OCI-LY1 (cell line): ENCODE measurements at regions not wholly inside any gene's neighbourhood (a gene's known extent, or its start where the extent isn't known, plus 50 kb on each side); places are given as distances from the start of the nearest gene placed in this dataset.

Experiments
- EZH2 ChIP-seq: fragments of 200-600 bp; sonication (generic), shearing (Covaris generic); IDR thresholded peaks from 2 replicates; pipeline ENCODE4 v1.8.0; 2017; ENCODE audit warnings: borderline replicate concordance, mixed run types, mild to moderate bottlenecking, antibody characterized with exemption, low read length, moderate library complexity, mixed read lengths
- TF ChIP-seq, protein P1 (sequence below): fragments of 200-600 bp; sonication (generic), shearing (Covaris generic); IDR thresholded peaks from 2 replicates; pipeline ENCODE4 v1.5.1; 2017; ENCODE audit warnings: mild to moderate bottlenecking, antibody characterized with exemption, low read length, moderate library complexity, mixed read lengths

DNA sequence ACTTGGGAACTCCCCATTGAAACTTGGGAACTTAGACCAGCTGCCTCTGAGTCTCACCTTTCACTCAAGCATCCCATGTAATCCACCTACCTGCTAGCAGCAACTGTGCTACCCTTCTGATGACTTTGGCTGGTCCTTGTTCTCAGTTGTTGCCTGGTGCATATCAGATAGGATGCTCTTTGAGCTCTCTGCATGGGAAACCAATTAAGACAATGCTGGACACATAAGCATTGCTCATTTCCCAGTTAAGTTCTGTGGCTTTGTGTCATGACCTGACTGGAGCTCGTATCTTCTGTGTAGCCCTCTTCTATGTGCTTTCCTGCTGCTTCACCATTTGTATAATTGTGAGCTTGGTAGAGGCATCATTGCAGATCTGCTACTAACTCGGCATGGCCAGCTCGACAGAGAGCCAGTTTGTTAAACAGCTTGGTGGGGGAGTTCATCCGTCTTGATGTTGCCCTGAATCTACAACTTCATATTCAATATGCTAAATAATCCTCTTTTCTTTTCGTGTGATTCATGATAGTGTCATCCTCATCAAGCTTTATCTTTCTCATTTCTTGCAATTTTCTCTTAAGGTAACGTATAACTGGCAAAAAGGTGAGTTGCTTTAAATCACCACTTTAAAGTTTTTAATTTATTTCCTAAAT is 447.5 kb upstream of the SLC14A2 start:
- TF ChIP-seq, protein P1, sequence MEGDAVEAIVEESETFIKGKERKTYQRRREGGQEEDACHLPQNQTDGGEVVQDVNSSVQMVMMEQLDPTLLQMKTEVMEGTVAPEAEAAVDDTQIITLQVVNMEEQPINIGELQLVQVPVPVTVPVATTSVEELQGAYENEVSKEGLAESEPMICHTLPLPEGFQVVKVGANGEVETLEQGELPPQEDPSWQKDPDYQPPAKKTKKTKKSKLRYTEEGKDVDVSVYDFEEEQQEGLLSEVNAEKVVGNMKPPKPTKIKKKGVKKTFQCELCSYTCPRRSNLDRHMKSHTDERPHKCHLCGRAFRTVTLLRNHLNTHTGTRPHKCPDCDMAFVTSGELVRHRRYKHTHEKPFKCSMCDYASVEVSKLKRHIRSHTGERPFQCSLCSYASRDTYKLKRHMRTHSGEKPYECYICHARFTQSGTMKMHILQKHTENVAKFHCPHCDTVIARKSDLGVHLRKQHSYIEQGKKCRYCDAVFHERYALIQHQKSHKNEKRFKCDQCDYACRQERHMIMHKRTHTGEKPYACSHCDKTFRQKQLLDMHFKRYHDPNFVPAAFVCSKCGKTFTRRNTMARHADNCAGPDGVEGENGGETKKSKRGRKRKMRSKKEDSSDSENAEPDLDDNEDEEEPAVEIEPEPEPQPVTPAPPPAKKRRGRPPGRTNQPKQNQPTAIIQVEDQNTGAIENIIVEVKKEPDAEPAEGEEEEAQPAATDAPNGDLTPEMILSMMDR, result no peak
- TF ChIP-seq EZH2, result no peak
